ENCODE measurements at regions not wholly inside any gene's neighbourhood (a gene's known extent, or its start where the extent isn't known, plus 50 kb on each side); places are given as distances from the start of the nearest gene placed in this dataset.
A peak's percentile ranks its signal among the peaks of the same experiment; 100 is the strongest.

- TF ChIP-seq POLR2A (IDR thresholded peaks at IDR 0.05): no peak
- Histone ChIP-seq H3K4me3 (no peak overlapping the region), H3K9me3 (no peaks in the 10 kb centered on the region), H3K4me1 (peaks cover 0 to 16% (median 0%) of the 10 kb centered on the region in 3 donors), H3K27ac (no peak overlapping the region), H3K27me3 (peaks cover 0 to 33% (median 0%) of the 10 kb centered on the region in 4 donors), H3K36me3 (no peaks in the 10 kb centered on the region)
- no peak for DNase-seq
- intact Hi-C loops (cut with DNase I): no loop called here
- 28 to 29% methylated on average over 12 of the region's 12 CpGs for WGBS, 2 donors
Measured at GRCh38 chr17:33667052-33667509, 374.0 kb upstream of the ASIC2 start.

GRCh38 chr17:33667671-33668070 lies 374.6 kb upstream of the ASIC2 start:
- 19 to 20% methylated on average over 4 of the region's 4 CpGs for WGBS, 2 donors
- intact Hi-C loops (cut with DNase I): no loop called here

GRCh38 chr17:33668516-33668915 lies 375.4 kb upstream of the ASIC2 start:
- Histone ChIP-seq H3K27me3 (peaks cover 0 to 40% (median 0%) of the 10 kb centered on the region in 4 donors), H3K4me1 (peaks cover 0 to 16% (median 0%) of the 10 kb centered on the region in 3 donors), H3K9me3 (no peaks in the 10 kb centered on the region), H3K27ac (no peak overlapping the region), H3K36me3 (no peaks in the 10 kb centered on the region), H3K4me3 (no peak overlapping the region)
- intact Hi-C loops (cut with DNase I): no loop called here
- 93 to 100% methylated on average over 3 of the region's 3 CpGs for WGBS, 2 donors
- no peak for DNase-seq
- no peak for TF ChIP-seq CTCF (IDR thresholded peaks at IDR 0.05)

More at GRCh38 chr17:33667671-33668070, 374.6 kb upstream of the ASIC2 start:
- no peak for DNase-seq
- TF ChIP-seq CTCF (IDR thresholded peaks at IDR 0.05) (no peak), POLR2A (IDR thresholded peaks at IDR 0.05) (no peak)
- Histone ChIP-seq H3K4me3 (no peak overlapping the region), H3K36me3 (no peaks in the 10 kb centered on the region), H3K9me3 (no peaks in the 10 kb centered on the region), H3K27ac (no peak overlapping the region), H3K4me1 (peaks cover 0 to 16% (median 0%) of the 10 kb centered on the region in 3 donors), H3K27me3 (peaks cover 0 to 35% (median 0%) of the 10 kb centered on the region in 4 donors)

GRCh38 chr17:33671491-33671890 lies 378.4 kb upstream of the ASIC2 start:
- Histone ChIP-seq H3K36me3 (no peaks in the 10 kb centered on the region), H3K4me1 (peaks cover 0 to 16% (median 0%) of the 10 kb centered on the region in 3 donors), H3K4me3 (no peak overlapping the region), H3K9me3 (no peaks in the 10 kb centered on the region), H3K27ac (no peak overlapping the region), H3K27me3 (peaks cover 0 to 19% (median 0%) of the 10 kb centered on the region in 4 donors)
- DNase-seq: no peak
- intact Hi-C loops (cut with DNase I): no loop called here
- TF ChIP-seq CTCF (IDR thresholded peaks at IDR 0.05): no peak
- 87 to 88% methylated on average over 5 of the region's 5 CpGs for WGBS, 2 donors

GRCh38 chr17:33674685-33675084 lies 381.6 kb upstream of the ASIC2 start:
- Histone ChIP-seq H3K27ac (no peak overlapping the region), H3K36me3 (no peaks in the 10 kb centered on the region), H3K4me1 (no peaks in the 10 kb centered on the region), H3K9me3 (no peaks in the 10 kb centered on the region), H3K27me3 (peaks cover 0 to 13% (median 0%) of the 10 kb centered on the region in 4 donors), H3K4me3 (no peak overlapping the region)
- TF ChIP-seq CTCF (IDR thresholded peaks at IDR 0.05) (peak; percentile 37 to 69 (median 68)), POLR2A (IDR thresholded peaks at IDR 0.05) (no peak)
- DNase-seq: no peak
- intact Hi-C loops (cut with DNase I): no loop called here
- WGBS, 2 donors: 16 to 31% methylated on average over 8 of the region's 8 CpGs

GRCh38 chr17:33676444-33676843 lies 383.3 kb upstream of the ASIC2 start:
- Histone ChIP-seq H3K9me3 (no peaks in the 10 kb centered on the region), H3K4me1 (no peaks in the 10 kb centered on the region), H3K4me3 (no peak overlapping the region), H3K27ac (no peak overlapping the region), H3K27me3 (peaks cover 0 to 13% (median 0%) of the 10 kb centered on the region in 4 donors), H3K36me3 (no peaks in the 10 kb centered on the region)
- TF ChIP-seq POLR2A (IDR thresholded peaks at IDR 0.05) (no peak), CTCF (IDR thresholded peaks at IDR 0.05) (no peak)
- 49 to 54% methylated on average over 3 of the region's 3 CpGs for WGBS, 2 donors
- intact Hi-C loops (cut with DNase I): no loop called here
- no peak for DNase-seq

Data from esophagus squamous epithelium (tissue), 5 donors.